PC-9 (cell line): ENCODE measurements at regions not wholly inside any gene's neighbourhood (a gene's known extent, or its start where the extent isn't known, plus 50 kb on each side); places are given as distances from the start of the nearest gene placed in this dataset.

Source experiments
- CTCF ChIP-seq: fragments of 200-600 bp; sonication (generic); conservative IDR thresholded peaks from 2 replicates; pipeline ENCODE4 v1.6.1; 2017; ENCODE audit warnings: mixed run types, antibody characterized with exemption, mild to moderate bottlenecking, moderate library complexity
- EZH2 ChIP-seq: fragments of 200-600 bp; sonication (generic); IDR thresholded peaks from 2 replicates; pipeline ENCODE4 v1.8.0; 2017; ENCODE audit warnings: antibody characterized with exemption, low read depth

- TF ChIP-seq CTCF (no peak), EZH2 (no peak)
Measured at GRCh38 chr17:27105636-27106035, 188.3 kb upstream of the WSB1 start.
